HG03571 (cell line): ENCODE measurements at regions not wholly inside any gene's neighbourhood (a gene's known extent, or its start where the extent isn't known, plus 50 kb on each side); places are given as distances from the start of the nearest gene placed in this dataset.

Source experiments
- ATAC-seq: cut with Tn5 transposase; IDR thresholded peaks from one replicate; pipeline ENCODE4 v1.9.1; 2021; ENCODE audit not compliant: unreplicated experiment

- ATAC-seq, result no peak
Measured at GRCh38 chr4:58561170-58561569, 1451.0 kb upstream of the IGFBP7 start.

GRCh38 chr4:58560736-58561135, 1450.6 kb upstream of the IGFBP7 start:
- ATAC-seq, result no peak

- no peak for ATAC-seq
Measured at GRCh38 chr4:58553679-58554078, 1443.5 kb upstream of the IGFBP7 start.

- no peak for ATAC-seq
Measured at GRCh38 chr4:58553031-58553430, 1442.8 kb upstream of the IGFBP7 start.

GRCh38 chr4:58551676-58552075, 1441.5 kb upstream of the IGFBP7 start:
- no peak for ATAC-seq

GRCh38 chr4:58543465-58543864, 1433.3 kb upstream of the IGFBP7 start:
- ATAC-seq, result no peak

GRCh38 chr4:58541926-58542325, 1431.7 kb upstream of the IGFBP7 start:
- ATAC-seq, result no peak

- no peak for ATAC-seq
Measured at GRCh38 chr4:58522765-58523382, 1412.7 kb upstream of the IGFBP7 start.

GRCh38 chr4:58515226-58515625, 1405.0 kb upstream of the IGFBP7 start:
- ATAC-seq, result no peak

- no peak for ATAC-seq
Measured at GRCh38 chr4:58514299-58514698, 1404.1 kb upstream of the IGFBP7 start.

GRCh38 chr4:58510652-58511051, 1400.5 kb upstream of the IGFBP7 start:
- no peak for ATAC-seq

- ATAC-seq, result no peak
Measured at GRCh38 chr4:58507079-58507478, 1396.9 kb upstream of the IGFBP7 start.

- no peak for ATAC-seq
Measured at GRCh38 chr4:58502839-58503238, 1392.7 kb upstream of the IGFBP7 start.

GRCh38 chr4:58499182-58499581, 1389.0 kb upstream of the IGFBP7 start:
- no peak for ATAC-seq

GRCh38 chr4:58491620-58492019, 1381.4 kb upstream of the IGFBP7 start:
- ATAC-seq, result no peak

- ATAC-seq, result no peak
Measured at GRCh38 chr4:58477950-58478349, 1367.8 kb upstream of the IGFBP7 start.

GRCh38 chr4:58477513-58477912, 1367.3 kb upstream of the IGFBP7 start:
- ATAC-seq, result no peak

GRCh38 chr4:58475097-58475496, 1364.9 kb upstream of the IGFBP7 start:
- no peak for ATAC-seq

GRCh38 chr4:58465031-58465430, 1354.8 kb upstream of the IGFBP7 start:
- no peak for ATAC-seq

- ATAC-seq, result no peak
Measured at GRCh38 chr4:58456727-58457384, 1346.7 kb upstream of the IGFBP7 start.

- peak; percentile 68 for ATAC-seq
Measured at GRCh38 chr4:58453956-58454355, 1343.8 kb upstream of the IGFBP7 start.

GRCh38 chr4:58451707-58452106, 1341.5 kb upstream of the IGFBP7 start:
- ATAC-seq, result no peak

- ATAC-seq, result no peak
Measured at GRCh38 chr4:58435871-58436270, 1325.7 kb upstream of the IGFBP7 start.
